ENCODE measurements at regions not wholly inside any gene's neighbourhood (a gene's known extent, or its start where the extent isn't known, plus 50 kb on each side); places are given as distances from the start of the nearest gene placed in this dataset.

DNA sequence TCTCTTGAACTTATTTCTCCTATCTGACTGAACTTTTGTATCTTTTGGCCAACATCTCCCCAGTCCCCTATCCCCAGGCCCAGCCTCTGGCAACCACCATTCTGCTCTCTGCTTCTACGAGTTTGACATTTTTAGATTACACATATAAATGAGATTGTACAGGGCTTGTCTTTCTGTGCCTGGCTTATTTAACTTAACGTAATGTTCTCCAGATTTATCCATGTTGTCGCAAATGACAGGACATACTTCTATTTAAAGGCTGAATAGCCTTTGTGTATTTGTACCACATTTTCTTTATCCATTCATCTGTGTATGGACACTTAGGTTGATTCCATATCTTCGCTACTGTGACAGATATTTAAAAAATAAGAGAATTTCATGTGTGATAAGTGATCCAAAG, 98.6 kb downstream of the LSMEM1 start:
- TF ChIP-seq YY1 (IDR thresholded peaks at IDR 0.05; ENCODE audit: low read depth) (no peak), CEBPB (IDR thresholded peaks at IDR 0.05) (no peak), EP300 (IDR thresholded peaks at IDR 0.05; ENCODE audit: borderline replicate concordance) (no peak), REST (IDR thresholded peaks at IDR 0.05; ENCODE audit: low read depth) (no peak), TEAD4 (IDR thresholded peaks at IDR 0.05) (no peak), EGR1 (IDR thresholded peaks at IDR 0.05) (no peak), RAD21 (IDR thresholded peaks at IDR 0.05; ENCODE audit: low read depth) (no peak)

GRCh38 chr7:112580717-112581435, 100.1 kb downstream of the LSMEM1 start:
- TF ChIP-seq, protein P1, sequence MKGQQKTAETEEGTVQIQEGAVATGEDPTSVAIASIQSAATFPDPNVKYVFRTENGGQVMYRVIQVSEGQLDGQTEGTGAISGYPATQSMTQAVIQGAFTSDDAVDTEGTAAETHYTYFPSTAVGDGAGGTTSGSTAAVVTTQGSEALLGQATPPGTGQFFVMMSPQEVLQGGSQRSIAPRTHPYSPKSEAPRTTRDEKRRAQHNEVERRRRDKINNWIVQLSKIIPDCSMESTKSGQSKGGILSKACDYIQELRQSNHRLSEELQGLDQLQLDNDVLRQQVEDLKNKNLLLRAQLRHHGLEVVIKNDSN (IDR thresholded peaks at IDR 0.05) = no peak
- no peak for TF ChIP-seq CEBPB (IDR thresholded peaks at IDR 0.05)
- no peak for TF ChIP-seq EP300 (IDR thresholded peaks at IDR 0.05; ENCODE audit: borderline replicate concordance)
- no peak for TF ChIP-seq MAX (IDR thresholded peaks at IDR 0.05)
- no peak for TF ChIP-seq FOXM1 (IDR thresholded peaks at IDR 0.05; ENCODE audit: borderline replicate concordance, low read depth)

- TF ChIP-seq YY1 (IDR thresholded peaks at IDR 0.05; ENCODE audit: low read depth) = no peak
Measured at GRCh38 chr7:112581529-112581928, 100.7 kb downstream of the LSMEM1 start.

GRCh38 chr7:112584290-112584689, 103.5 kb downstream of the LSMEM1 start:
- TF ChIP-seq RAD21 (IDR thresholded peaks at IDR 0.05; ENCODE audit: low read depth) (no peak), CREB1 (IDR thresholded peaks at IDR 0.05; ENCODE audit: low read depth) (no peak), TAF1 (IDR thresholded peaks at IDR 0.05; ENCODE audit: low read depth) (no peak), YY1 (IDR thresholded peaks at IDR 0.05; ENCODE audit: low read depth) (no peak), EP300 (IDR thresholded peaks at IDR 0.05; ENCODE audit: borderline replicate concordance) (no peak), CEBPB (IDR thresholded peaks at IDR 0.05) (no peak), TCF12 (IDR thresholded peaks at IDR 0.05; ENCODE audit: low read depth) (no peak), ZBTB7A (IDR thresholded peaks at IDR 0.05; ENCODE audit: low read depth) (no peak), REST (IDR thresholded peaks at IDR 0.05; ENCODE audit: low read depth) (no peak)

DNA sequence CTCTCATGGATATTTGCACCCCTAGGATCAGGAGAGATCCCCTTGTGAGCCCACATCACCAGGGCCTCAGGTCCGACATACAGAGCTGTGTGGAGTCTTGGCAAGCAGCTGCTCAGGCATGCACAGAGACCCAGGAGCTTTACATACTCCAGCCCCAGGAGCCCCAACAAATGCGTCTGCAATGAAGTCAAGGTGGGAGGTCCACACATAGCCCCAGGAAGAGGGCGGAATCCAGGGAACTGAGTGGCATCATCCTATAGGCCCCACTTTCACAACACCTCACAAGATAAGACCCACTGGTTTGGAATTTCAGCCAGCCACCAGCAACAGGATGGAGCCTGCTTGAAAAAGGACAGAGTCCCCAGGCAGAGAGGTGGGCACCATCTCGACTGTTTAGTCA, 106.7 kb downstream of the LSMEM1 start:
- no peak for TF ChIP-seq ZBTB7A (IDR thresholded peaks at IDR 0.05; ENCODE audit: low read depth)
- no peak for TF ChIP-seq CREB1 (IDR thresholded peaks at IDR 0.05; ENCODE audit: low read depth)
- no peak for TF ChIP-seq NFIC (IDR thresholded peaks at IDR 0.05)
- no peak for TF ChIP-seq TCF12 (IDR thresholded peaks at IDR 0.05; ENCODE audit: low read depth)
- no peak for TF ChIP-seq EP300 (IDR thresholded peaks at IDR 0.05; ENCODE audit: borderline replicate concordance)
- TF ChIP-seq, protein P1 (IDR thresholded peaks at IDR 0.05) = no peak
- no peak for TF ChIP-seq EGR1 (IDR thresholded peaks at IDR 0.05)
- no peak for TF ChIP-seq YY1 (IDR thresholded peaks at IDR 0.05; ENCODE audit: low read depth)

DNA sequence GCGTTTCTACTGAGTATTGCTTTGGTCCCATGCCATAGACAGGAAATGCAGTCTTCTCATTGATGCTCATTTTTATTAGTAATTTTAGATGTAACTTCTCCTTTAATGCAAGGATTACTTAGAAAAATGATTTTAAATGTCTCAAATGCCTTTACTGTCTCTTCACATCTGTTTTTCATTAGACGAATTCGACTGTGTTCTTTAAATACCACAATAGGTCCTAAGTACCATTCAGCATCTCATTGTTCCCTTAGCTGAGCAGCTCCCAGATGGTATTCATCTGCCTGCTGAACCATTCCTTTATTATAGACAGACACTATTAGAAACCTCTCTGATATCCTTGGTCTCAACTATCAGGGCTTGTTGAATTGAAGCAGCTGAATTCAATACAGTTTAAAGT, 113.6 kb downstream of the LSMEM1 start:
- TF ChIP-seq RAD21 (IDR thresholded peaks at IDR 0.05; ENCODE audit: low read depth) (no peak), CEBPB (IDR thresholded peaks at IDR 0.05) (no peak), CREB1 (IDR thresholded peaks at IDR 0.05; ENCODE audit: low read depth) (no peak), EGR1 (IDR thresholded peaks at IDR 0.05) (no peak), MAX (IDR thresholded peaks at IDR 0.05) (no peak), TEAD4 (IDR thresholded peaks at IDR 0.05) (no peak), TAF1 (IDR thresholded peaks at IDR 0.05; ENCODE audit: low read depth) (no peak), YY1 (IDR thresholded peaks at IDR 0.05; ENCODE audit: low read depth) (no peak)
- TF ChIP-seq, protein P1 (IDR thresholded peaks at IDR 0.05) = no peak

All from Ishikawa (cell line).